Skeletal muscle satellite cell (primary cell): ENCODE measurements at regions not wholly inside any gene's neighbourhood (a gene's known extent, or its start where the extent isn't known, plus 50 kb on each side); places are given as distances from the start of the nearest gene placed in this dataset.
A peak's percentile ranks its signal among the peaks of the same experiment; 100 is the strongest.

ENCODE experiments used
- H3K27me3 ChIP-seq: 2 replicates; pipeline ENCODE4 v1.7.0; 2013; ENCODE audit warnings: low read length; ENCODE audit not compliant: control insufficient read depth, insufficient read depth
- H3K36me3 ChIP-seq: 2 replicates; pipeline ENCODE4 v1.7.0; 2013; ENCODE audit warnings: mild to moderate bottlenecking, control low read depth, low read length; ENCODE audit not compliant: insufficient read depth
- H3K4me1 ChIP-seq: 2 replicates; pipeline ENCODE4 v1.7.0; 2013; ENCODE audit warnings: low read length; ENCODE audit not compliant: control insufficient read depth, insufficient read depth
- H3K4me2 ChIP-seq: 2 replicates; pipeline ENCODE4 v1.7.0; 2013; ENCODE audit warnings: mild to moderate bottlenecking, low read length
- H3K4me3 ChIP-seq: 2 replicates; pipeline ENCODE4 v1.7.0; 2013; ENCODE audit warnings: low read length
- H3K9ac ChIP-seq: 2 replicates; pipeline ENCODE4 v1.7.0; 2013; ENCODE audit warnings: mild to moderate bottlenecking, low read depth, low read length, moderate library complexity
- H3K9me3 ChIP-seq: replicated peaks from 2 replicates; pipeline ENCODE4 v1.7.0; 2013; ENCODE audit warnings: mild to moderate bottlenecking, control low read depth, low read length

DNA sequence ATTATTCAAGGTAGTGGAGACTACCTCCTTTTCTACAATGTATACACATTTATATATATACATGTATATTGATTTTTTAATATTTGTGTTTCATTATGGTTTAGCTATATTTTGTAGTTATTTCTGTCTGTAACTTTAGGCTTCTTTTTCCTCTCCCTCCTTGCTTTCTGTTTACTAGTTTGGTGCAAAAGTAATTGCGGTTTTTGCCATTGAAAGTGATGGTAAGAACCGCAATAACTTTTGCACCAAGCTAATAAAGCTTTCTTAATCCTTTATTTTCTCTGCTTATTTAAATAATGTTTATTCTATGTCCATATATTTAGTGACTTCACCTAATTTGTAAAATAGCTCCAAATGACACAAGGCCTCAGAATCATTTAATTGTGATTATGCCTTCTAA is 195.3 kb upstream of the PLSCR5 start:
- Histone ChIP-seq H3K4me3 (no peak overlapping the region), H3K4me2 (no peak overlapping the region)

GRCh38 chr3:146796078-146796477 is 190.9 kb upstream of the PLSCR5 start:
- H3K9me3 ChIP-seq = no peaks in the 10 kb centered on the region
- no peaks in the 10 kb centered on the region for H3K36me3 ChIP-seq
- H3K4me1 ChIP-seq = no peaks in the 10 kb centered on the region
- H3K27me3 ChIP-seq = no peaks in the 10 kb centered on the region
- no peak overlapping the region for H3K4me2 ChIP-seq
- H3K4me3 ChIP-seq = no peak overlapping the region
- H3K9ac ChIP-seq = no peak overlapping the region

More for the DNA sequence above, 195.3 kb upstream of the PLSCR5 start:
- Histone ChIP-seq H3K4me1 (peaks cover 16% of the 10 kb centered on the region), H3K9ac (no peak overlapping the region), H3K36me3 (no peaks in the 10 kb centered on the region), H3K9me3 (no peaks in the 10 kb centered on the region), H3K27me3 (no peaks in the 10 kb centered on the region)

- Histone ChIP-seq H3K9me3 (no peaks in the 10 kb centered on the region), H3K36me3 (no peaks in the 10 kb centered on the region), H3K9ac (no peak overlapping the region), H3K4me3 (no peak overlapping the region), H3K4me2 (no peak overlapping the region), H3K4me1 (peaks cover 32% of the 10 kb centered on the region), H3K27me3 (no peaks in the 10 kb centered on the region)
Measured at GRCh38 chr3:146783446-146783845, 178.3 kb upstream of the PLSCR5 start.

DNA sequence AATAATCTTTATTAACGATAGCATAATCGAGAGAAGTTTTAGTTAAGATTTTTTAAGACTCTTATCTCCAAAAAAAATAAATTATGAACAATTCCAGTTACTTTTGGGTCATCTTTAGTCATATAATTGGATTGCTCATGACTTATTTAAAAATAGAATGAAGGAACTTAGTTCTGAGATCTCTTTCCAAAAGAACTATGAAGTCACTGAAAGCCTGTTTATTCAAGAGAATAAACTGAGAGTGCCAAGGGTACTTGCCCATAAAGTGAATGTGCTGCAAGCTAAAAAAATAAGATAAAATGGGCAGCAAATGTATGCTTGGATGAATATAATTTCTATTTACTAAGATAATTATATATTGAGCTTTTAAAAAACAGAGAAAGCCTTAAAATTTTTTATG is 176.5 kb upstream of the PLSCR5 start:
- peak overlapping the region; percentile 21 for H3K4me2 ChIP-seq

GRCh38 chr3:146781059-146781458 is 175.9 kb upstream of the PLSCR5 start:
- no peaks in the 10 kb centered on the region for H3K27me3 ChIP-seq
- no peaks in the 10 kb centered on the region for H3K9me3 ChIP-seq
- H3K4me3 ChIP-seq = peak overlapping the region; percentile 27
- H3K4me1 ChIP-seq = peaks cover 32% of the 10 kb centered on the region
- peak overlapping the region; percentile 45 for H3K9ac ChIP-seq
- H3K36me3 ChIP-seq = no peaks in the 10 kb centered on the region
- H3K4me2 ChIP-seq = peak overlapping the region; percentile 21

More for the DNA sequence above, 176.5 kb upstream of the PLSCR5 start:
- Histone ChIP-seq H3K4me1 (peaks cover 32% of the 10 kb centered on the region), H3K4me3 (no peak overlapping the region), H3K9ac (peak overlapping the region; percentile 45), H3K27me3 (no peaks in the 10 kb centered on the region), H3K9me3 (no peaks in the 10 kb centered on the region), H3K36me3 (no peaks in the 10 kb centered on the region)

DNA sequence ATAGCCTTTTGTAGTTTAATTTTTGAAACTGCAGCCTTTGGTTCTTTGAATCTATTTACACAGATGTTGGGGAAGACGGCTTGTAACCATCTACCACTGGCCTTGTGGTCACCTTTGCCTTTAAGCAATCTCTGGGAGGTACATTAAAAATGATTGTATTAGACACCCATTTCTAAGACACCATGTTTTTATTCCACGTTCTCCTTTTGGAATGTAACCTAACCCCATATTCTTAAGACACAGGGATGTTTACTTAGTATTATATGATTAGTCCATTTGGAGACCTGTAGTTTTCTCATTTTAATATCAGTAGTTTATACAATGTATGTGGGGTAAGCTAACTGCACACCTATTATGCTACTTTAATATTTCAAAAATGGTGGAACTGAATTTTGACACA is 175.1 kb upstream of the PLSCR5 start:
- H3K4me2 ChIP-seq = peak overlapping the region; percentile 23
- H3K4me1 ChIP-seq = peaks cover 32% of the 10 kb centered on the region
- no peak overlapping the region for H3K9ac ChIP-seq
- no peaks in the 10 kb centered on the region for H3K9me3 ChIP-seq
- no peaks in the 10 kb centered on the region for H3K36me3 ChIP-seq
- H3K27me3 ChIP-seq = no peaks in the 10 kb centered on the region
- no peak overlapping the region for H3K4me3 ChIP-seq

DNA sequence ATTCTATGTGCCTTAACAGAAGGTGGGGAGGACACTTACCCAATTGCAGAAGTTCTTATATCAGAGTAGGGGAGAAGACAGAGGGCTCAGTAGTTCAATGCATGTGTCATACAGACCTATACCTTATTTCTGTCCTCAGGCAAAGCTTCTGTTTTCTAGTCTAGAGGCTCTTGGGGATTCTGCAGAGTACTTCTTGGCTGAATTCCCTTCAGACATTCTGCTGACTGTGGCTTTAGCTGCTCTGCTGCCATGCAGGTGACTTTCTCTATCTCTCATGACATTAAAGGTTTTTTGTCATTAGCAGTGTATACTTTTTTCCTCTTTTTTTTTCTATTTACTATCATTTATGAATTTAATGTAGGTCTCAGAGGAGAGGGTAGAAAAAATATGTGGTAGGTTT is 172.8 kb upstream of the PLSCR5 start:
- H3K27me3 ChIP-seq = no peaks in the 10 kb centered on the region
- H3K9me3 ChIP-seq = no peaks in the 10 kb centered on the region
- no peak overlapping the region for H3K4me3 ChIP-seq
- H3K36me3 ChIP-seq = no peaks in the 10 kb centered on the region
- no peak overlapping the region for H3K4me2 ChIP-seq
- H3K9ac ChIP-seq = no peak overlapping the region
- peaks cover 25% of the 10 kb centered on the region for H3K4me1 ChIP-seq

GRCh38 chr3:146772211-146772743 is 167.1 kb upstream of the PLSCR5 start:
- no peak overlapping the region for H3K4me3 ChIP-seq
- H3K4me2 ChIP-seq = no peak overlapping the region
- H3K9me3 ChIP-seq = no peaks in the 10 kb centered on the region

GRCh38 chr3:146770881-146771280 is 165.7 kb upstream of the PLSCR5 start:
- no peaks in the 10 kb centered on the region for H3K36me3 ChIP-seq
- H3K9ac ChIP-seq = no peak overlapping the region
- H3K4me3 ChIP-seq = no peak overlapping the region
- H3K9me3 ChIP-seq = no peaks in the 10 kb centered on the region
- H3K27me3 ChIP-seq = no peaks in the 10 kb centered on the region
- H3K4me2 ChIP-seq = no peak overlapping the region
- no peaks in the 10 kb centered on the region for H3K4me1 ChIP-seq

More at GRCh38 chr3:146772211-146772743, 167.1 kb upstream of the PLSCR5 start:
- no peaks in the 10 kb centered on the region for H3K27me3 ChIP-seq
- no peaks in the 10 kb centered on the region for H3K36me3 ChIP-seq
- no peaks in the 10 kb centered on the region for H3K4me1 ChIP-seq
- H3K9ac ChIP-seq = no peak overlapping the region

GRCh38 chr3:146770301-146770700 is 165.2 kb upstream of the PLSCR5 start:
- no peak overlapping the region for H3K9ac ChIP-seq
- H3K4me3 ChIP-seq = no peak overlapping the region
- H3K27me3 ChIP-seq = no peaks in the 10 kb centered on the region
- no peak overlapping the region for H3K4me2 ChIP-seq
- no peaks in the 10 kb centered on the region for H3K4me1 ChIP-seq
- no peaks in the 10 kb centered on the region for H3K36me3 ChIP-seq
- H3K9me3 ChIP-seq = no peaks in the 10 kb centered on the region

DNA sequence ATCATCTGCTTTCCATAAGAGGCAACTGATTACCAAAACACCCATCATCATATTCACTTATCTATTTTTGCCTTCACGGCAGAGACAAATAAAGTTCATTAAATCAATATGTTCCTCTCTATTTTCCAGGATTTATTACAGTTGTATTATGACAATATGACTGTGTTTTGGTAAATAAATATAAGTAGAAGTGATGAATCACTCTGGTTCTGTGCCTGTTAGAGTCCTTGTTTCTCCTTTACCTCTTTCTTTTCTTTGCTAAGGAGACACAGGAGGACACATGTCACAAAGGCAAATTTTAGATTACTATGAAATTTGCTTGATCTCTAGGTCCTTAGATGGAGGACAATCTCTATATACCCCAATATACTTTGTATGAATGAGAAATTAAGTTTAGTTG is 152.6 kb upstream of the PLSCR5 start:
- no peaks in the 10 kb centered on the region for H3K9me3 ChIP-seq
- H3K4me3 ChIP-seq = no peak overlapping the region
- H3K27me3 ChIP-seq = no peaks in the 10 kb centered on the region
- H3K4me2 ChIP-seq = no peak overlapping the region
- no peak overlapping the region for H3K9ac ChIP-seq
- H3K36me3 ChIP-seq = no peaks in the 10 kb centered on the region
- H3K4me1 ChIP-seq = no peaks in the 10 kb centered on the region

GRCh38 chr3:146750196-146750595 is 145.1 kb upstream of the PLSCR5 start:
- Histone ChIP-seq H3K4me2 (no peak overlapping the region), H3K36me3 (no peaks in the 10 kb centered on the region), H3K4me3 (no peak overlapping the region), H3K9ac (no peak overlapping the region), H3K4me1 (peaks cover 41% of the 10 kb centered on the region), H3K27me3 (no peaks in the 10 kb centered on the region), H3K9me3 (no peaks in the 10 kb centered on the region)
